CD4-positive, alpha-beta T cell treated with Interferon gamma for 1 hour (primary cell): ENCODE measurements at regions not wholly inside any gene's neighbourhood (a gene's known extent, or its start where the extent isn't known, plus 50 kb on each side); places are given as distances from the start of the nearest gene placed in this dataset.

Source experiments
- DNase-seq: peaks from one replicate; pipeline ENCODE4 v3.0.0-alpha.2; 2020

DNA sequence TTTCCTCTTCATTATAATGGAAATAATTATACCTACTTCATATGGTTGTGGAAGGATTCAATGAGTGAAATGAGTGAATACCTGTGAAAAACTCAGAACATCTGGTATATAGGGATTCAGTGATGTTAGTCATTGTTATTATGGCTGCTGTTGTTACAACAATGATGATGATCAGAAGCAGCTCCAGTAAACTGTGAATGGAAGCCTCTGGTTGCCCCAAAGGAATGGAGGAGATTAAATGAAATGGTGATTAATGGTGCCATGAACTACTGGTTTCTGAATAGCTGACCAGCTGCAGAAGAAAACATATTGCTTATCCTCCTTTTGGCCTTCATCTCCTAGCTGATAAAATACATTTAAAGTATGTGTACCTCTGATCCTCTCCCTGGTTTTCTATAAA lies 372.0 kb downstream of the ARHGEF28 start:
- no peak for DNase-seq

DNA sequence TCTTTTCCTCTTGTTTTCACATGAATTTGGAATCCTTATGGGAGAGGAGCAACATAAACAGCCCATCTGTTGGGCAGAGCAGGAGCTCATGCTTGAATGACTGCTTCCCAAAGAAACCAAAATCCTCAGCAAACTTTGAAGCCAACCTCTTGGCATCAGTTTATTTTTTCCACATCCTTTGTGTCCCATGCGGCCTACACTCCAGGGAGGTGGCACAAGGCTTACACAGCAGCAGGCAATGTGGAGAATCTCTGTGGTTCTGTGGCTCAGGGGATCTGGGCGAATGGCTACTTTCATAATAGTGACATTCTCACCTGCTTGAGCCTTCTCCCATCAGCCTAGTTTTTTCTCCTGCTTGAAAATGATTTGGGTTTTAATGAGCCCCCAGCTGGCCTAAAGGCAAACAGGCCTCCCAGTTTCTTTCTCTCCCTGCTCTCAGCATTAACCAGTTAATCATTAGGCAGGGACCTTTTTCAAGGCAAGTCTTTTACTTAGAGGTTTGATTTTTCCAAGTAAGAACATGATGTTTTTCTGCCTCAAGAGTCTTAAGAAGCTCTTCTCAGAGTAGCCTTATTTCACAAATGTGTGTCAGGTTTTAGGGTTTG lies 370.3 kb downstream of the ARHGEF28 start:
- no peak for DNase-seq

GRCh38 chr5:73994963-73995362 lies 369.0 kb downstream of the ARHGEF28 start:
- DNase-seq: no peak
